HG03457 (cell line): ENCODE measurements at regions not wholly inside any gene's neighbourhood (a gene's known extent, or its start where the extent isn't known, plus 50 kb on each side); places are given as distances from the start of the nearest gene placed in this dataset.
A peak's percentile ranks its signal among the peaks of the same experiment; 100 is the strongest.
"Not testable (repeated sequence)": the region's sequence is repeated elsewhere in the genome, so short reads cannot be mapped to it uniquely, and the experiment has no call there.

Source experiments
- ATAC-seq: cut with Tn5 transposase; IDR thresholded peaks from one replicate; pipeline ENCODE4 v1.9.1; 2021; ENCODE audit warnings: moderate number of reproducible peaks; ENCODE audit not compliant: unreplicated experiment

GRCh38 chr1:102365071-102365470, 368.3 kb upstream of the OLFM3 start:
- no peak for ATAC-seq

DNA sequence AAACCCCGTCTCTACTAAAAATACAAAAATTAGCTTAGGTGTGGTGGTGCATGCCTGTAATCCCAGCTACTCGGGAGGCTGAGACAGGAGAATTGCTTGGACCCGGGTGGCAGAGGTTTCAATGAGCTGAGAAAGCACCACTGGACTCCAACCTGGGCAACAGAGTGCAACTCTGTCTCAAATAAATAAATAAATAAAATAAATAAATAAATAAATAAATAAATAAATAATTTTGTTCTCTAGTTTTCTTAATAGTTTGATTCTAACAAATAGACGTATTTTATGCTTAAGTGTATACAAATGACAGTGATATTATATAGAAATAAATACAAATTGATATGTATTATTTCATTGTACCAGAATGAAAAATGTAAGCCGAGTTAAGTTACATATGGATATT, 339.9 kb upstream of the OLFM3 start:
- no peak for ATAC-seq

DNA sequence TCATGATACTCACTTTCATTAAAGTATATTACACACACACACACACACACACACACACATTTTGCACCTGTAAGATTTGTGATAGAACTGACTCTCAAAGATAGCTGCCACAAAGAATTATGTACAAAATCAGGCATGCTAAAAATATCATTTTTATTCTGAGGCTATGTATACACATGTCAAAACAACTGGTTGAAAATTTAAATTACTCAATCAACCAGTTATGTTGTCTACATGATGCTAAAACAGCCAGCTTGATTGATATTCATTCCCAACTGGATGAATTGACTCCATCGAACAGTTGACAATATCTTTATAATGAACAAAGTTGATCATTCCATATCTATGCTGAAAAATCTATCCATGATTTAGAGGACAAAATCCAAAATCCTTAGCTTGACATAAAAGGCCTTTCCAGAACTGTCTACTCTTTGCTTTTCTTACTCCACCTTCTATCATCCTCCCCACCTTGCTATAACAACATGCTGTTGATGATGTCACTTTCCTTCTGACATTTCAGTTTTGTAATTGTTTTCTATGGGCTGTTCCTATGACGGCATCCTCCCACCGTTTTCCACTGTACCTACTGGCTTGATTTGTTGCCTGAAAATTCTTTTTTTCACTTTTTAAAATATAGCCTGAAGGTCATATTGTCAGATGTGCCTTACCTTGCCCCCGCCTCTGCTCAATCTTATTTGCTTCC, 321.5 kb upstream of the OLFM3 start:
- ATAC-seq, result no peak

GRCh38 chr1:102315096-102315495, 318.4 kb upstream of the OLFM3 start:
- no peak for ATAC-seq

- no peak for ATAC-seq
These were observed 299.4 kb upstream of the OLFM3 start for GRCh38 chr1:102296116-102296515.

DNA sequence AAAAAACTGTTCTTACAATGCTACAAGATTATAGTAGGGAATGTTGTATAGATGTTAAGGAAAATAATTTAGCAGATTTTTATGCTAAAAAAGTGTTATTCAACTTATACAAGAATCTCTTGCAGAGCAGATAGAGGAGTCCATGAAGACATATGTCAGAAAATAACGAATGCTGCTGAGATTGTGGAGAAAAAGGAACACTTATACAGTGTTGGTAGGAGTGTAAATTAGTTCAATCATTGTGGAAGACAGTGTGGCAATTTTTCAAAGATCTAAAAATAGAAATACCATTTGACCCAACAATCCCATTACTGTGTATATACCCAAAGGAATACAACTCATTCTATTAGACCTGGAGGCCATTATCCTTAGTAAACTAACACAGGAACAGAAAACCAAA, 286.2 kb upstream of the OLFM3 start:
- no peak for ATAC-seq

DNA sequence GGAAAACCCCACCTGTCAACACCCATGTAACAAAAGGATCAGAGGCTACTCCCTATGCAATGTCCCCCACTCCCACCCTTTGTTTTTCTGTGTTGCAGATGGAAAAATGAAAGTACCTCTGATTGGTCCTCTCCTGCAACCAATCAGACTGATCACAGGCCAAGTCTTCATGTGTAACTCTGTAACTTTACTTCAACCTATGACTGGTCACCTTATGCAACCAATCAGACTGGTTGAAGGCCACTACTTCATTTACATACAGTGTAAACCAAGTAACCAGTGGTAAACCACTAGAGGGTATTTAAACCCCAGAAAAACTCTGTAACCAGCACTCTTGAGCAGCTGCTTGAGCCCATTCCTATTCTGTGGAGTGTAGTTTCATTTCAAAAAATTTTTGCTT, 266.3 kb upstream of the OLFM3 start:
- ATAC-seq, result no peak

- no peak for ATAC-seq
These were observed 256.2 kb upstream of the OLFM3 start for GRCh38 chr1:102252731-102253505.

DNA sequence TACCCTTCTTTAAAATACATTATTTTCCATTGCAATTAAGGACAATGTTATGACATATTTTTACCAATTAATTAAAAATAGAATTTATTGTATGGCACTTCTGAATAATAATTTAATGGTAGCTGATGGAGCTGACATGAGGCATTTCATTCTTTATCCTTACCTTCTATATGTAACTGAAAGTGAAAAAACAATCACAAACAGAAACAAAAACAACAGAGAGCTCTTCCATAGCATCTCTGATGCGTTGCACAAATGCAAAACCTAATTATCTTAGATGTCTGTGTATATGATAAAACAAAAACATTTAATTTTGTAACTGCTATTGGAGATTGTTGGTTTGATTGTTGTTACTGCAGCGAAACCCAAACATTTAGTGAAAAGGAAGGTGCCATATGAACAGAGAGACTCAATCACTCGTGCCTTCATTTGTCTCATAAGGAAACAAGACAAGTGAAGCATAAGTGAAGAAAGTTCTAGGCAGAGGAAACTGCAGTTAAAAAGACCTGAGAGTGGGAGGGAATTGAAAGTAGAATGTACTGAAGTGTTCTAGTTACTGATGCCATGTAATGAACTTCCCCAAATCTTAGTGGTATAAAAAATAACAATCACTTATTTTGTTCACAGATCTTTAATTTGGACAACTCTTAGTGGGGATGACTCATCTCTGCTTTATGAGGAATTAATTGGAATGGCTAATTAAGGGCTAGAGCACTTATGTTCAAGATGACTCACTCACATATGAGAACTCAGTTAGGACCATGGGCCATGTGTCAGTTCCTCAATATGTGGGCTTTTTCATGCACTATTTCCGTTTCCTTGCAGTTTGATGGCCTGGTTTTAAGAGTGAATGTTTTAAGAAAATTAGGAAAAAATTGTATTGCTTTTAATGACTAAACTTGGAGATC, 245.0 kb upstream of the OLFM3 start:
- no peak for ATAC-seq

DNA sequence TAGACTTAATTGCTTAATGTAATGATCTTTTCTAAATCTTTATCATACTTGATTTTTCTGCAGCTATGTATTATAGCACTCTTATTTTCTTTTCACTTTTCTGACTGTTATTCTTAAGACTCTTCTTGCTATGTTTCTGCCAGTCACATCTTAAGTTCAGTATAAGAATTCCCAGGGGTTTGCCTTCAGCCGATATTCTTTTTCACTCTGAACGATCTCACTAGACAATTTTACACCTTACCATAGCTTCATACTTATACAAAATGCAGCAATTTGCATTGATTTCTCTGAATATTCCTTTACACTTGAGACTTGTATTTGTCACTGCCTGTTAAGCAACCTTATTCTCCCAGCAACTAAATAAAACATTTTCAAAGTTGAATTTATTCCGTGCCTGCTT, 242.5 kb upstream of the OLFM3 start:
- no peak for ATAC-seq

GRCh38 chr1:102234753-102235359, 238.1 kb upstream of the OLFM3 start:
- ATAC-seq, result no peak

- ATAC-seq, result peak; percentile 72
These were observed 222.7 kb upstream of the OLFM3 start for GRCh38 chr1:102219463-102219862.

DNA sequence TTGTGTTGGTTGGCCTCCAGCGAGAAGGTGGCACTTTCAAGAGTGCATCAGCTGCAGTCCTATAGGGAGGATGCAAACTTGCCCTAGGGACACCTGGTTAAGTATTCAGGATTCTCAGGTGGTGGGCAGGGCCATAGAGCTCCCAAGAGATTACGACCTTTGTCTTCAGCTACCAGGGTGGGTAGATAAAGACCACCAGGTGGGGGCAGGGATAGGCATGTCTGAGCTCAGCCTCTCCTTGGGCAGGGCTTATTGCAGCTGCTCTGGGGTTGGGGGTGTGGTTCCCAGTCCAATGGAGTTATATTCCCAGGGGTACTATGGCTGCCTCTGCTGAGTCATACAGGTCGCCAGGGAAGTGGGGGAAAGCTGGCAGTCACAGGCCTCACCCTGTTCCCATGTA, 214.2 kb upstream of the OLFM3 start:
- ATAC-seq, result not testable (repeated sequence)

- ATAC-seq, result no peak
These were observed 195.0 kb upstream of the OLFM3 start for GRCh38 chr1:102191723-102192122.

DNA sequence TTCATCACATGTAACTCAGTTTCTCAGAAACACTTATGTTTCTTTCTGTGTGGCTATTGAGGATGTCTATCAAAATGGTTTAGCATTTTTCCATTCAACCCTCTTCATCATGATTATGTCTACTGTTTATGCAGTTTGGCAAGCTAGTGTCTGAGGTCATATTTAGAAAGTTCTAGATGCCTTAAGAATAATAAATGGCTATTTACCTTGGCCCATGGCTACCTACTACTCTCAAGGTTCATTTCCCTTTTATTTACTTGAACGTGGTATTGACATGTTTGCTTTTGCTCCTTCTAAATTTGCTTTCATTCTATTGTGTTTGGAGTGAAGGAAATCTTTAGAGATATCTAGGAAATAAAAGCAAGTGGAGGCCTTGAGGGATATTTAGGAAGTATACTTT, 193.7 kb upstream of the OLFM3 start:
- no peak for ATAC-seq

DNA sequence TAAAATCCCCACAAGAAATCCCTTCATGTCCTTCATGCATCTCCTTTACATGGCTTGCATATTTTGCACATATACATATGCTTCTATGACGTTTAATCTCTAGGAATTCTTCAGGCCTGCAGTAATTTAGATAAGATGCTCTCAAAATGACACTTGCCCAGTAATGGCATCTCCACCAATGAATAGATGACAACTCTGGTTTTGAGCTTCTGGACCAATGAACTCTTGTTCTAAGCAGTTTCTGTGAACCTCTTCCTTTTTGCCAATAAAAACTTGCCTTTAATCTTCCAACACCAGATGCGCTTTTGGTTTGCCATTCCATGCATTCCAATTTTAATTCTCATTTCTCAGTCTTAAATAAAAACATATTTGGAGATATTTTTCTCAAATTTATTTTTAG, 189.8 kb upstream of the OLFM3 start:
- ATAC-seq, result no peak

DNA sequence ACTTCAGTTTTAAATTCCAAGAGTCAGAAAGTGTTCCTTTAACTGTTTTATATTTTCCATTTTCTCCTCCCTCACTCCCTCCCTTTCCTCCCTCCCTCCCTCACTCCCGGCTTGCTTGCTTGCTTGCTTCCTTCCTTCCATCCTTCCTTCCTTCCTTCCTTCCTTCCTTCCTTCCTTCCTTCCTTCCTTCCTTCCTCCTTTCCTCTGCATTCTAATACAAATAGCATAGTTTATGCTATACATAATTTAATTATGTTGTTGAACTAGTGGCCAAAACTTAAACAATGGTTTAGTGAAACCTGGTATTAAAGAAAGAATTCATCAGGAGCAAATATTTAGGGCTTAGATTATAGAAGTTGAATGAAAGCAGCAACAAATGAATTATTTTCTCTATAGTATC, 188.5 kb upstream of the OLFM3 start:
- ATAC-seq, result no peak

DNA sequence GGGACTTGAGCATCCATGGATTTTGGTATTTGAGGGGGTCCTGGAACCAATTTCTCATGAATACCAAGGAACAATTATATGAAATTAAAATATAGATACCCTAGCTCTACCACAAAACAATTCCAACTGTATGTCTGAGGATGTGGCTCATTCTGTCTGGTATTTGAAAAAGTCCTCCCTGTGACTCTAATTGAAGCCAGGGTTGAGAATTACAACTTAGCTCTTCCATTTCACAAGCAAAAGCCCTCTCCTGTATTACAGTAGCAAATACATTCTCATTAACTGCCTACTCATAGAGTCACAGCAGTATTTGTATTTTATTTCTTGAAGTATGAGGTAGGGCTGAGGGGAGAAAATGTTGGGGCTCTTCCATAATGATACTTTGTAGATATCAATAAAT, 187.8 kb upstream of the OLFM3 start:
- ATAC-seq, result no peak

GRCh38 chr1:102183711-102184110, 187.0 kb upstream of the OLFM3 start:
- ATAC-seq, result no peak

GRCh38 chr1:102182603-102183260, 186.0 kb upstream of the OLFM3 start:
- no peak for ATAC-seq

GRCh38 chr1:102181341-102181740, 184.6 kb upstream of the OLFM3 start:
- ATAC-seq, result no peak
